HG03520 (cell line): ENCODE measurements at regions not wholly inside any gene's neighbourhood (a gene's known extent, or its start where the extent isn't known, plus 50 kb on each side); places are given as distances from the start of the nearest gene placed in this dataset.
"Not testable (repeated sequence)": the region's sequence is repeated elsewhere in the genome, so short reads cannot be mapped to it uniquely, and the experiment has no call there.

Experiments
- ATAC-seq: cut with Tn5 transposase; IDR thresholded peaks from one replicate; pipeline ENCODE4 v1.9.1; 2021; ENCODE audit warnings: mild to moderate bottlenecking, moderate library complexity; ENCODE audit not compliant: unreplicated experiment

- ATAC-seq = no peak
These were observed 1404.8 kb downstream of the SLITRK1 start for GRCh38 chr13:82477436-82477835.

GRCh38 chr13:82467626-82468025, 1414.6 kb downstream of the SLITRK1 start:
- ATAC-seq = no peak

GRCh38 chr13:82459575-82459974, 1422.7 kb downstream of the SLITRK1 start:
- not testable (repeated sequence) for ATAC-seq

- ATAC-seq = no peak
These were observed 1424.1 kb downstream of the SLITRK1 start for GRCh38 chr13:82458169-82458568.

- ATAC-seq = not testable (repeated sequence)
These were observed 1424.7 kb downstream of the SLITRK1 start for GRCh38 chr13:82457548-82457947.

GRCh38 chr13:82447416-82448077, 1434.7 kb downstream of the SLITRK1 start:
- ATAC-seq = no peak

- no peak for ATAC-seq
These were observed 1442.9 kb downstream of the SLITRK1 start for GRCh38 chr13:82439159-82439904.

- ATAC-seq = no peak
These were observed 1444.0 kb downstream of the SLITRK1 start for GRCh38 chr13:82438320-82438719.

- no peak for ATAC-seq
These were observed 1446.1 kb downstream of the SLITRK1 start for GRCh38 chr13:82436099-82436585.

GRCh38 chr13:82432949-82433348, 1449.3 kb downstream of the SLITRK1 start:
- ATAC-seq = no peak

GRCh38 chr13:82412749-82413148, 1469.5 kb downstream of the SLITRK1 start:
- no peak for ATAC-seq

- no peak for ATAC-seq
These were observed 1475.0 kb downstream of the SLITRK1 start for GRCh38 chr13:82407321-82407720.

GRCh38 chr13:82374719-82375118, 1507.6 kb downstream of the SLITRK1 start:
- ATAC-seq = no peak

- ATAC-seq = no peak
These were observed 1512.0 kb downstream of the SLITRK1 start for GRCh38 chr13:82370316-82370715.

- ATAC-seq = no peak
These were observed 1517.7 kb downstream of the SLITRK1 start for GRCh38 chr13:82364525-82364924.

GRCh38 chr13:82358284-82358683, 1524.0 kb downstream of the SLITRK1 start:
- no peak for ATAC-seq

- ATAC-seq = no peak
These were observed 1525.4 kb downstream of the SLITRK1 start for GRCh38 chr13:82356667-82357410.

- no peak for ATAC-seq
These were observed 1537.4 kb downstream of the SLITRK1 start for GRCh38 chr13:82344867-82345266.

GRCh38 chr13:82341116-82341515, 1541.2 kb downstream of the SLITRK1 start:
- no peak for ATAC-seq

GRCh38 chr13:82330499-82330898, 1551.8 kb downstream of the SLITRK1 start:
- ATAC-seq = no peak

GRCh38 chr13:82323101-82323500, 1559.2 kb downstream of the SLITRK1 start:
- ATAC-seq = no peak

- ATAC-seq = no peak
These were observed 1576.7 kb downstream of the SLITRK1 start for GRCh38 chr13:82305588-82305987.
